KMS-11 (cell line): ENCODE measurements at regions not wholly inside any gene's neighbourhood (a gene's known extent, or its start where the extent isn't known, plus 50 kb on each side); places are given as distances from the start of the nearest gene placed in this dataset.

Experiments used
- H2AFZ ChIP-seq: fragments of 200-600 bp; sonication (generic); 2 replicates; pipeline ENCODE4 v1.6.1; 2016; ENCODE audit warnings: antibody characterized with exemption, mixed run types, low read depth
- H3K27ac ChIP-seq: fragments of 200-600 bp; sonication (generic); 2 replicates; pipeline ENCODE4 v1.6.1; 2016; ENCODE audit warnings: mild to moderate bottlenecking, mixed run types
- H3K27me3 ChIP-seq: fragments of 200-600 bp; sonication (generic); 2 replicates; pipeline ENCODE4 v1.6.1; 2017; ENCODE audit warnings: mild to moderate bottlenecking, low read depth, mixed run types, moderate library complexity; ENCODE audit not compliant: insufficient read depth
- H3K36me3 ChIP-seq: fragments of 200-600 bp; sonication (generic); 2 replicates; pipeline ENCODE4 v1.6.1; 2017; ENCODE audit warnings: mild to moderate bottlenecking, mixed run types; ENCODE audit not compliant: insufficient read depth
- H3K4me1 ChIP-seq: fragments of 200-600 bp; sonication (generic); 2 replicates; pipeline ENCODE4 v1.6.1; 2016; ENCODE audit warnings: mild to moderate bottlenecking, low read depth, mixed run types; ENCODE audit not compliant: poor library complexity, severe bottlenecking
- H3K4me2 ChIP-seq: fragments of 200-600 bp; sonication (generic); 2 replicates; pipeline ENCODE4 v1.7.0; 2016; ENCODE audit warnings: mild to moderate bottlenecking, mixed run types
- H3K4me3 ChIP-seq: fragments of 200-600 bp; sonication (generic); IDR thresholded peaks from 2 replicates; pipeline ENCODE4 v1.6.1; 2017; ENCODE audit warnings: low read depth, low read length, mixed read lengths; ENCODE audit not compliant: insufficient read depth
- H3K79me2 ChIP-seq: fragments of 200-600 bp; sonication (generic); 2 replicates; pipeline ENCODE4 v1.6.1; 2016; ENCODE audit warnings: low read depth, mixed run types; ENCODE audit not compliant: insufficient read depth
- H3K9ac ChIP-seq: fragments of 200-600 bp; sonication (generic); 2 replicates; pipeline ENCODE4 v1.6.1; 2016; ENCODE audit warnings: mild to moderate bottlenecking, mixed run types
- H4K20me1 ChIP-seq: fragments of 200-600 bp; sonication (generic); 2 replicates; pipeline ENCODE4 v1.6.1; 2016; ENCODE audit warnings: mild to moderate bottlenecking, mixed run types; ENCODE audit not compliant: insufficient read depth
- TF ChIP-seq, protein P1 (sequence below): fragments of 200-600 bp; sonication (generic); conservative IDR thresholded peaks from 2 replicates; pipeline ENCODE4 v1.6.1; 2017; ENCODE audit warnings: low read depth, mild to moderate bottlenecking, antibody characterized with exemption, low read length, moderate library complexity, mixed read lengths

DNA sequence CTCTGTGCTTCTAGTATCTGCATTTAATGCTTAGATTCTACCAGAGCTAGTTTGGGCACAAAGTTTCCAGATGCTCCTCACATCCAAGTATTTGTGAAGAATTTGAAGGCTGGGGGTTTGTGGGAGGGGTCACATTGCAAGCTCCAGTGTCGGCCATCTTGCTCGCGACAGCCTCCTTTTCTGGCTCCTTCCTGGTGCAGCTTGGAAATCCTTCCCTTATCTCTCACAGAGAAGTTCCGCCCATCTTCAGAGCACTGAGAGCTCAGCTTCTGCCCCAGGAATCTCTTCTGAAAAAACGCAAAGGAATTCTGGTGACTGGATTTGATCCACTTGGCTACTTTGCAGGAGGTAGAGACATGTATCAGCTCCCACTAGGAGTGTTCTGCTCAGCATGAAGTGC lies 497.5 kb downstream of the TBC1D22A start:
- Histone ChIP-seq H3K27me3 (no peaks in the 10 kb centered on the region), H3K79me2 (no peaks in the 10 kb centered on the region), H3K4me1 (no peaks in the 10 kb centered on the region), H3K9ac (no peak overlapping the region), H3K4me2 (no peak overlapping the region), H4K20me1 (no peaks in the 10 kb centered on the region), H3K36me3 (no peaks in the 10 kb centered on the region), H2AFZ (no peak overlapping the region; the same call in 1 of the 2 replicates), H3K27ac (no peak overlapping the region), H3K4me3 (no peak overlapping the region)
- TF ChIP-seq, protein P1, sequence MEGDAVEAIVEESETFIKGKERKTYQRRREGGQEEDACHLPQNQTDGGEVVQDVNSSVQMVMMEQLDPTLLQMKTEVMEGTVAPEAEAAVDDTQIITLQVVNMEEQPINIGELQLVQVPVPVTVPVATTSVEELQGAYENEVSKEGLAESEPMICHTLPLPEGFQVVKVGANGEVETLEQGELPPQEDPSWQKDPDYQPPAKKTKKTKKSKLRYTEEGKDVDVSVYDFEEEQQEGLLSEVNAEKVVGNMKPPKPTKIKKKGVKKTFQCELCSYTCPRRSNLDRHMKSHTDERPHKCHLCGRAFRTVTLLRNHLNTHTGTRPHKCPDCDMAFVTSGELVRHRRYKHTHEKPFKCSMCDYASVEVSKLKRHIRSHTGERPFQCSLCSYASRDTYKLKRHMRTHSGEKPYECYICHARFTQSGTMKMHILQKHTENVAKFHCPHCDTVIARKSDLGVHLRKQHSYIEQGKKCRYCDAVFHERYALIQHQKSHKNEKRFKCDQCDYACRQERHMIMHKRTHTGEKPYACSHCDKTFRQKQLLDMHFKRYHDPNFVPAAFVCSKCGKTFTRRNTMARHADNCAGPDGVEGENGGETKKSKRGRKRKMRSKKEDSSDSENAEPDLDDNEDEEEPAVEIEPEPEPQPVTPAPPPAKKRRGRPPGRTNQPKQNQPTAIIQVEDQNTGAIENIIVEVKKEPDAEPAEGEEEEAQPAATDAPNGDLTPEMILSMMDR = no peak

DNA sequence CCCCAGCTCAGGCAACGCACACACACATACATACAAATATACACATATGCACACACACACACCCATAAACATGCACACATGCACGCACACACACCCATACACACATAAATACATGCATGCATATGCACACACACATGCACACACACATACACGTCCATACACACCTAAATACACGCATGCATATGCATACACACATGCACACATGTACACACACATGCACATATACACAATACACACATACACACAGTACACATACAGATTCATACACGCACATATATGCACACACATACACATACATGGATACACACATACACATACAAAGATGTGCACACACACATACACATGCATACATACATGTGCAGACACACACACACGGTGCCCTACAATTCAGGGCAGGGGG lies 496.6 kb downstream of the TBC1D22A start:
- Histone ChIP-seq H3K4me1 (no peaks in the 10 kb centered on the region), H3K79me2 (no peaks in the 10 kb centered on the region), H3K27me3 (no peaks in the 10 kb centered on the region), H3K27ac (no peak overlapping the region), H3K4me3 (no peak overlapping the region), H3K4me2 (no peak overlapping the region), H3K36me3 (no peaks in the 10 kb centered on the region), H2AFZ (no peak overlapping the region), H3K9ac (no peak overlapping the region), H4K20me1 (no peaks in the 10 kb centered on the region)
- TF ChIP-seq, protein P1 = no peak

DNA sequence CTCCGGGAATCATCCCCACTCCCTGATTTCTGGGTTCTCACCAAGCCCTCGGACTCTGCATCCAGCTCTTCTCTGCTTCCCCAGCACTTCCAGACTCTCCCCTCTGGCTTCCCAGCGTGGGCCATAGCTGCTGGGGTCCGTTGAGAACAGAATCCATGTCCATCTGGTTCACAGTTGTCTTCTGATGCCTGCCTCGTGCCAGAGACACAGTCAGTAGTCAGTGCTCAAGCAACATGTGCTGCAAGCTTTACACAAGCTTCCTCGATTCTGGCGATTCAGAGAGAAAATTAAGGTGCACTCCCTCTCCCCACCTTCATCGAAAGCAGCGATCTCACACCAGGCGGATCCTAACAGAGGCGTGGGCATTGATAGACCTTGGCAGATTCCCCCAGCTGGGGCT lies 495.5 kb downstream of the TBC1D22A start:
- H3K27me3 ChIP-seq = no peaks in the 10 kb centered on the region
- no peak overlapping the region for H3K4me2 ChIP-seq
- H3K4me1 ChIP-seq = no peaks in the 10 kb centered on the region
- H3K4me3 ChIP-seq = no peak overlapping the region
- no peak overlapping the region for H2AFZ ChIP-seq
- H3K27ac ChIP-seq = no peak overlapping the region
- H3K36me3 ChIP-seq = no peaks in the 10 kb centered on the region
- no peaks in the 10 kb centered on the region for H3K79me2 ChIP-seq
- H3K9ac ChIP-seq = no peak overlapping the region
- no peaks in the 10 kb centered on the region for H4K20me1 ChIP-seq
- TF ChIP-seq, protein P1 = no peak

DNA sequence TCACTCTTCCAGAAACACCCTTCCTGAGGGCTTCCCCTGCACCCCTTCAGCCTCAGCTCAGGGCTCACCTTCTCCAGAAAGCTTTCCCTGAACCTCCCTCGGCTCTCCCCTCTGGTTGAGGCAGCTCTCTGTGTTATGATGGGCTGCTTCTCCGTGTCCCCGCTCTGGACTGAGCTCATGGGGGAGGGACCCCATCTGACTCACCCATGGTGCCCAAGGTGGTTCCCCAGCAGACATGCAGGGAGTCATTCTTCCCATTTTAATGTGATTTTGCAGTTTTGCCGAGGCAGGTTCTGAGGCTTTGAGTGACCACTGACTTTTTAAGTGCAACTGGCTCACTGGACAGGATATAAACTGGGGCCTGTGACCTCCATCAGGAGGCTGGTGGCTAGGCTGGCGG lies 495.1 kb downstream of the TBC1D22A start:
- no peak overlapping the region for H3K4me3 ChIP-seq
- no peaks in the 10 kb centered on the region for H4K20me1 ChIP-seq
- no peak overlapping the region for H2AFZ ChIP-seq
- no peak overlapping the region for H3K9ac ChIP-seq
- no peaks in the 10 kb centered on the region for H3K27me3 ChIP-seq
- no peaks in the 10 kb centered on the region for H3K4me1 ChIP-seq
- H3K79me2 ChIP-seq = no peaks in the 10 kb centered on the region
- TF ChIP-seq, protein P1 = no peak
- no peak overlapping the region for H3K4me2 ChIP-seq
- H3K36me3 ChIP-seq = no peaks in the 10 kb centered on the region
- no peak overlapping the region for H3K27ac ChIP-seq
